DND-41 (cell line): ENCODE measurements at regions not wholly inside any gene's neighbourhood (a gene's known extent, or its start where the extent isn't known, plus 50 kb on each side); places are given as distances from the start of the nearest gene placed in this dataset.

Source experiments
- ATAC-seq: fragments of 200-7000 bp; cut with Tn5 transposase; 3 replicates; pipeline ENCODE4 v1.9.1; 2021; ENCODE audit warnings: low read depth; ENCODE audit not compliant: insufficient read depth
- DNase-seq: peaks from one replicate; pipeline ENCODE4 v3.0.0-alpha.2; 2020
- H2AFZ ChIP-seq: 2 replicates; pipeline ENCODE4 v1.6.0; 2012; ENCODE audit warnings: low read depth, low read length
- H3K27ac ChIP-seq: 2 replicates; pipeline ENCODE4 v1.5.1; 2012; ENCODE audit warnings: low read length, inconsistent platforms
- H3K27me3 ChIP-seq: fragments of 200-600 bp; sonication (generic); 2 replicates; pipeline ENCODE4 v1.6.0; 2012; ENCODE audit warnings: low read length, mild to moderate bottlenecking, inconsistent platforms; ENCODE audit not compliant: insufficient read depth, poor library complexity
- H3K36me3 ChIP-seq: 2 replicates; pipeline ENCODE4 v1.5.1; 2012; ENCODE audit warnings: low read length, inconsistent platforms; ENCODE audit not compliant: insufficient read depth
- H3K4me1 ChIP-seq: 2 replicates; pipeline ENCODE4 v1.5.1; 2012; ENCODE audit warnings: mild to moderate bottlenecking, low read length; ENCODE audit not compliant: insufficient read depth
- H3K4me2 ChIP-seq: 2 replicates; pipeline ENCODE4 v1.6.0; 2012; ENCODE audit warnings: mild to moderate bottlenecking, moderate library complexity, low read length, inconsistent platforms; ENCODE audit not compliant: insufficient read depth
- H3K4me3 ChIP-seq, 2 experiments: fragments of 200-600 bp in 1 of 2; shearing (Covaris generic) in 1 of 2; 2 replicates each; pipeline ENCODE4 v1.5.1; 2012 to 2016; ENCODE audit warnings: inconsistent platforms in 2 of 2, low read length in 2 of 2, mild to moderate bottlenecking in 2 of 2, low read depth in 1 of 2, moderate library complexity in 1 of 2
- H3K79me2 ChIP-seq: 2 replicates; pipeline ENCODE4 v1.6.0; 2012; ENCODE audit warnings: low read length, inconsistent platforms; ENCODE audit not compliant: insufficient read depth
- H3K9ac ChIP-seq: 2 replicates; pipeline ENCODE4 v1.6.0; 2012; ENCODE audit warnings: low read depth, mild to moderate bottlenecking, inconsistent platforms, low read length, moderate library complexity
- H3K9me3 ChIP-seq: 2 replicates; pipeline ENCODE4 v1.5.1; 2012; ENCODE audit warnings: low read length, moderate library complexity, mild to moderate bottlenecking, inconsistent platforms; ENCODE audit not compliant: insufficient read depth, severe bottlenecking
- H4K20me1 ChIP-seq: 2 replicates; pipeline ENCODE4 v1.6.0; 2012; ENCODE audit warnings: low read length; ENCODE audit not compliant: insufficient read depth
- CTCF ChIP-seq: IDR thresholded peaks from 2 replicates; pipeline ENCODE4 v1.5.1; 2012; ENCODE audit warnings: borderline replicate concordance, low read length, moderate library complexity, mild to moderate bottlenecking; ENCODE audit not compliant: poor library complexity, severe bottlenecking; ENCODE audit errors: extremely low read depth
- EZH2 ChIP-seq: IDR thresholded peaks from 3 replicates; pipeline ENCODE4 v1.6.1; 2012; ENCODE audit warnings: borderline replicate concordance, low read depth, mild to moderate bottlenecking, moderate library complexity, low read length, inconsistent platforms; ENCODE audit not compliant: severe bottlenecking

DNA sequence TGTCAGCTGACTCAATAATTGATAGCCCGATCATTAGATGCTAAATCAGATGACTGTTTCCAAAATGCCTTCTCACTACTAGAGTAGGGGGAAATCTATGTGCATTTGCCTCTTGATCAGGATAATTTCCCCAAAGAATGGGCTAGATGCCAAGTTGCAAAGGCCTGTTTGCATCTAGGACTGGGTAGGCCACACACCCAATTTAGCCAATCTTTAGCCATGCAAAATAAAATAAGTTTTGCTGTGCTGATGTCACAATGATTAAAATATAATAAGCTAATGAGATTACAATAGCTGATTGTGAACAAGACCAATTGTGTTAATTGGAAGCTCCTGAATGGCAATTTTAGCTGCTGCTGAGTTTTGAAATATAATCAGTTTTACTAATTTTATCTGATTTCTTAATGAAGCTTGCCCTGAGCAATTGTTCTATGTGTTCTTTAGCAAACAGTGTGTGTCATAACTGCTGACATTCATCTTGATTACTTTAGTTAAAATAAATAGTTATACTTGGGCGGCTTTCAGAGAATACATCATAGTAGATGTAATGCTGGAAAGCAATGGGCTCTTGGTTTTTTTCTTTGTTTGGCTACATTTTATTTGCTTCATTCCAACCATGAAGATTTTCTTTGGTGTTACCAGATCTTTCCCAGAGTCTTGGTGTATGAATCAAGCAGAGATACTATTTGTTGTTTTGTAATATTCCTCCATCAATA, 973.2 kb upstream of the SLC35B3 start:
- TF ChIP-seq EZH2 (no peak), CTCF (no peak)
- Histone ChIP-seq H3K9ac (no peak overlapping the region), H3K79me2 (no peaks in the 10 kb centered on the region), H2AFZ (no peak overlapping the region), H3K4me3 (no peak overlapping the region), H3K9me3 (no peaks in the 10 kb centered on the region), H4K20me1 (no peaks in the 10 kb centered on the region), H3K4me2 (no peak overlapping the region), H3K27me3 (no peaks in the 10 kb centered on the region), H3K27ac (no peak overlapping the region), H3K4me1 (no peaks in the 10 kb centered on the region), H3K36me3 (no peaks in the 10 kb centered on the region)
- no peak for DNase-seq
- ATAC-seq, result no peak

DNA sequence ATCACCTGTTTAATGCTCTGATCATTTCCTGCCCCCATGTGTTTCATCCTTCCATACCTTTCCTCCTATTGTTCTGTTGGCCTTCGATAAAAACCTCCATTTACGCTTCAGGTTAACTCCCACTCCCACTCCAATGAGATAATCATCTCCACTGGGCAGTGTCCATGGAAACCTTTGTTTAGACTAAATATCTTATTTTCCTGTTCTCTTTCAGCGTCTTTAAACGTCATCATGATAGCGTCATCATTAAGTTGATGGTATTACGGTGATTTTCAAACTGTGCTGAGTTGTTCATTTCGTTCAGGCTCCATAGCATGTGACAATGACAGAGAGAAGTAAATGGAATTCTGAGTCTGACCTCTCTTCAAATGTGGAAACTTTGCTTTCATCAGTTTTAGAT, 970.5 kb upstream of the SLC35B3 start:
- H3K9me3 ChIP-seq, result no peaks in the 10 kb centered on the region
- DNase-seq (no peak), ATAC-seq (no peak)
- no peak overlapping the region for H3K27ac ChIP-seq
- no peaks in the 10 kb centered on the region for H3K79me2 ChIP-seq
- no peaks in the 10 kb centered on the region for H3K36me3 ChIP-seq
- H3K4me1 ChIP-seq, result no peaks in the 10 kb centered on the region
- TF ChIP-seq CTCF, result no peak
- TF ChIP-seq EZH2, result no peak
- H3K4me3 ChIP-seq, result no peak overlapping the region
- H3K27me3 ChIP-seq, result no peaks in the 10 kb centered on the region
- no peaks in the 10 kb centered on the region for H4K20me1 ChIP-seq
- no peak overlapping the region for H2AFZ ChIP-seq
- H3K4me2 ChIP-seq, result no peak overlapping the region
- no peak overlapping the region for H3K9ac ChIP-seq

- H3K4me2 ChIP-seq, result no peak overlapping the region
- no peaks in the 10 kb centered on the region for H3K79me2 ChIP-seq
- no peaks in the 10 kb centered on the region for H3K9me3 ChIP-seq
- TF ChIP-seq CTCF, result no peak
- TF ChIP-seq EZH2, result no peak
- no peaks in the 10 kb centered on the region for H3K36me3 ChIP-seq
- H3K27me3 ChIP-seq, result no peaks in the 10 kb centered on the region
- H4K20me1 ChIP-seq, result no peaks in the 10 kb centered on the region
- no peak overlapping the region for H3K4me3 ChIP-seq
- DNase-seq, result no peak
- no peak overlapping the region for H2AFZ ChIP-seq
- H3K9ac ChIP-seq, result no peak overlapping the region
- ATAC-seq, result no peak
- H3K4me1 ChIP-seq, result no peaks in the 10 kb centered on the region
- H3K27ac ChIP-seq, result no peak overlapping the region
Measured at GRCh38 chr6:9405369-9405768, 970.0 kb upstream of the SLC35B3 start.
